Lung microvascular endothelial cell (primary cell): ENCODE measurements at regions not wholly inside any gene's neighbourhood (a gene's known extent, or its start where the extent isn't known, plus 50 kb on each side); places are given as distances from the start of the nearest gene placed in this dataset.
"Not testable (repeated sequence)": the region's sequence is repeated elsewhere in the genome, so short reads cannot be mapped to it uniquely, and the experiment has no call there.

Experiments
- DNase-seq, 2 donors: peaks; one replicate each; pipeline versions ENCODE4 v3.0.0 to v3.0.0-alpha.2; 2010; ENCODE audit warnings: low read depth in 2 of 2

GRCh38 chr3:8128686-8129085 is 372.9 kb upstream of the LMCD1 start:
- DNase-seq, result no peak

- DNase-seq, result no peak
Observed at GRCh38 chr3:8136553-8136952, 365.1 kb upstream of the LMCD1 start.

GRCh38 chr3:8143186-8143585 is 358.4 kb upstream of the LMCD1 start:
- no peak for DNase-seq

GRCh38 chr3:8145661-8146060 is 356.0 kb upstream of the LMCD1 start:
- no peak for DNase-seq

GRCh38 chr3:8147711-8148110 is 353.9 kb upstream of the LMCD1 start:
- DNase-seq, result no peak

GRCh38 chr3:8152821-8153418 is 348.7 kb upstream of the LMCD1 start:
- DNase-seq, result no peak

- no peak for DNase-seq
Observed at GRCh38 chr3:8153800-8154199, 347.8 kb upstream of the LMCD1 start.

- no peak for DNase-seq
Observed at GRCh38 chr3:8154617-8155016, 347.0 kb upstream of the LMCD1 start.

- no peak for DNase-seq
Observed at GRCh38 chr3:8156138-8156537, 345.5 kb upstream of the LMCD1 start.

GRCh38 chr3:8156831-8157230 is 344.8 kb upstream of the LMCD1 start:
- no peak for DNase-seq

GRCh38 chr3:8157640-8158039 is 344.0 kb upstream of the LMCD1 start:
- no peak for DNase-seq

- DNase-seq, result no peak
Observed at GRCh38 chr3:8164145-8164544, 337.5 kb upstream of the LMCD1 start.

- no peak for DNase-seq
Observed at GRCh38 chr3:8166014-8166413, 335.6 kb upstream of the LMCD1 start.

- DNase-seq, result no peak
Observed at GRCh38 chr3:8170971-8171508, 330.6 kb upstream of the LMCD1 start.

- DNase-seq, result no peak
Observed at GRCh38 chr3:8173892-8174291, 327.7 kb upstream of the LMCD1 start.

- not testable (repeated sequence) for DNase-seq
Observed at GRCh38 chr3:8176759-8177483, 324.7 kb upstream of the LMCD1 start.

GRCh38 chr3:8178516-8178915 is 323.1 kb upstream of the LMCD1 start:
- not testable (repeated sequence) for DNase-seq

GRCh38 chr3:8182904-8183303 is 318.7 kb upstream of the LMCD1 start:
- no peak for DNase-seq

- DNase-seq, result no peak
Observed at GRCh38 chr3:8183627-8184026, 318.0 kb upstream of the LMCD1 start.

- no peak for DNase-seq
Observed at GRCh38 chr3:8186213-8186612, 315.4 kb upstream of the LMCD1 start.

- DNase-seq, result no peak
Observed at GRCh38 chr3:8187996-8188395, 313.6 kb upstream of the LMCD1 start.

- DNase-seq, result no peak
Observed at GRCh38 chr3:8189051-8189450, 312.6 kb upstream of the LMCD1 start.

GRCh38 chr3:8191406-8191805 is 310.2 kb upstream of the LMCD1 start:
- no peak for DNase-seq
